ENCODE measurements at regions not wholly inside any gene's neighbourhood (a gene's known extent, or its start where the extent isn't known, plus 50 kb on each side); places are given as distances from the start of the nearest gene placed in this dataset.

GRCh38 chr9:113646946-113647914 is 183.7 kb downstream of the RGS3 start:
- Histone ChIP-seq H3K27me3 (ENCODE audit: control insufficient read depth in 1 of 2, insufficient read depth in 2 of 2, low read length in 2 of 2) (no peaks in the 10 kb centered on the region), H3K27ac (ENCODE audit: low read depth, low read length) (no peak overlapping the region), H3K9ac (ENCODE audit: low read depth in 1 of 2, low read length in 2 of 2) (no peak overlapping the region), H3K4me1 (ENCODE audit: control insufficient read depth in 1 of 2, insufficient read depth in 2 of 2, low read length in 2 of 2) (peaks cover 0 to 6% of the 10 kb centered on the region in 2 donors), H3K9me3 (ENCODE audit: control insufficient read depth in 1 of 2, low read length in 2 of 2) (no peaks in the 10 kb centered on the region), H3K4me3 (ENCODE audit: low read depth in 1 of 2, low read length in 2 of 2) (no peak overlapping the region), H3K36me3 (ENCODE audit: control insufficient read depth in 1 of 2, insufficient read depth in 2 of 2, low read length in 2 of 2) (no peaks in the 10 kb centered on the region)

- Histone ChIP-seq H3K9me3 (ENCODE audit: control insufficient read depth in 1 of 2, low read length in 2 of 2) (no peaks in the 10 kb centered on the region), H3K4me1 (ENCODE audit: control insufficient read depth in 1 of 2, insufficient read depth in 2 of 2, low read length in 2 of 2) (peaks cover 0 to 6% of the 10 kb centered on the region in 2 donors), H3K27me3 (ENCODE audit: control insufficient read depth in 1 of 2, insufficient read depth in 2 of 2, low read length in 2 of 2) (no peaks in the 10 kb centered on the region), H3K4me3 (ENCODE audit: low read depth in 1 of 2, low read length in 2 of 2) (no peak overlapping the region), H3K36me3 (ENCODE audit: control insufficient read depth in 1 of 2, insufficient read depth in 2 of 2, low read length in 2 of 2) (no peaks in the 10 kb centered on the region), H3K27ac (ENCODE audit: low read depth, low read length) (no peak overlapping the region), H3K9ac (ENCODE audit: low read depth in 1 of 2, low read length in 2 of 2) (no peak overlapping the region)
Observed at GRCh38 chr9:113648048-113648447, 184.5 kb downstream of the RGS3 start.

DNA sequence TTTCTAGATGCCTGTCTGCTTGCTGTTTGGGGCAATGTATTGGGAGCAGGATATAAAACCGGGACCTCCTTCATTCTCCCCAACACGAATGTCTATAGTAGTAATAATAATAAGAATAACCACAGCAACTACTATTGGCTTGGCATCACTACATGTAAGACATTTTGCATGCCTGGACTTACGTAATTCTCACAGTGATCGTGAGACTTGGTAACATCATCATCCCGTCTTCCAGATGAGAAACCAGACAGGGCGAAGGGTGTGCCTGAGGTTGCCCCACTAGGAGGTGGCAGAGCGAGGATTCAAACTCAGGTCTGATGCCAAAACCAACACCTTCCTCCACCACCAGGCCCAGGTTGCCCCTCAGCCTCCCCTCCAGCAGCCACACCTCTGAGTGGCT is 185.1 kb downstream of the RGS3 start:
- Histone ChIP-seq H3K36me3 (ENCODE audit: control insufficient read depth in 1 of 2, insufficient read depth in 2 of 2, low read length in 2 of 2) (no peaks in the 10 kb centered on the region), H3K9ac (ENCODE audit: low read depth in 1 of 2, low read length in 2 of 2) (no peak overlapping the region), H3K4me3 (ENCODE audit: low read depth in 1 of 2, low read length in 2 of 2) (no peak overlapping the region), H3K27ac (ENCODE audit: low read depth, low read length) (no peak overlapping the region), H3K27me3 (ENCODE audit: control insufficient read depth in 1 of 2, insufficient read depth in 2 of 2, low read length in 2 of 2) (no peaks in the 10 kb centered on the region), H3K4me1 (ENCODE audit: control insufficient read depth in 1 of 2, insufficient read depth in 2 of 2, low read length in 2 of 2) (peaks cover 0 to 6% of the 10 kb centered on the region in 2 donors), H3K9me3 (ENCODE audit: control insufficient read depth in 1 of 2, low read length in 2 of 2) (no peaks in the 10 kb centered on the region)

DNA sequence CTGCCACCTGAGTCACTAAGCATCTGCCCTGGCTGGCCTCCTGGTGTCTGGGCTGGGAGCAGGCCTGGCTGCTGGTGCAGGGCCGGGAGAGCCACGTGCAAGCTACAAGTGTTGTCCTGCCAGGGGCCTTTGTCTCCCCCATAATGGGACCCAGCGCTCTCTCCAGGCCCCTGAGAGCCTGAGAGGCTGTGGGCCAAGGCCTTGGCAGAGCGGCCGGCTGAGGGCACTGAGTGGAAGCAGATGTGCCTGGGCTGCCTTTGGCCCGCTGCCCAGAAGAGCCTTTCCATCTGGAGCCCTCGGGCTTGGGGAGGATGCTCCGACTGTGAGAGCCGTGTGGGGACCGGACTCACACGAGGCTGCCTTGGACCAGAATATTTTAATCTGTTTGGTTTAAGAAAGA is 185.5 kb downstream of the RGS3 start:
- H3K4me3 ChIP-seq (ENCODE audit: low read depth in 1 of 2, low read length in 2 of 2), result no peak overlapping the region
- H3K4me1 ChIP-seq (ENCODE audit: control insufficient read depth in 1 of 2, insufficient read depth in 2 of 2, low read length in 2 of 2), result peaks cover 0 to 6% of the 10 kb centered on the region in 2 donors
- no peak overlapping the region for H3K27ac ChIP-seq (ENCODE audit: low read depth, low read length)
- no peaks in the 10 kb centered on the region for H3K36me3 ChIP-seq (ENCODE audit: control insufficient read depth in 1 of 2, insufficient read depth in 2 of 2, low read length in 2 of 2)
- H3K9ac ChIP-seq (ENCODE audit: low read depth in 1 of 2, low read length in 2 of 2), result no peak overlapping the region
- H3K27me3 ChIP-seq (ENCODE audit: control insufficient read depth in 1 of 2, insufficient read depth in 2 of 2, low read length in 2 of 2), result no peaks in the 10 kb centered on the region
- no peaks in the 10 kb centered on the region for H3K9me3 ChIP-seq (ENCODE audit: control insufficient read depth in 1 of 2, low read length in 2 of 2)

DNA sequence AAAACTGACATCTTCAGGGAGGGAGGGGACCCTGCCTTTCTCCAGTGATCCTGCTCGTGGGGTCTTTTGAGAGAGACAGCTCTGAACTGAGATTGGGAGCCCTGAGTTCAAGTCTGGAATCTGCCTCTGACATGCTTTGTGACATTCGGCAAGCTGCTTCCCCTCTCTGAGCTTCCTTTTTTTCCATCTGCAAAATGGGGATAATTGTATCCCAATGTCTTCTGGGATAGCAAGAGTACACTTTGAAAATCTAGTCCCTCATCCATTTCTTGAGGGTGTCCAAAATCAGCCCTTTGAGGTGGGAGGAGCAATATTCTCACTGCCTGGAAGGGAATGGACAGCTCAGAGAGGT is 186.3 kb downstream of the RGS3 start:
- H3K9me3 ChIP-seq (ENCODE audit: control insufficient read depth in 1 of 2, low read length in 2 of 2), result no peaks in the 10 kb centered on the region
- H3K9ac ChIP-seq (ENCODE audit: low read depth in 1 of 2, low read length in 2 of 2), result no peak overlapping the region
- no peaks in the 10 kb centered on the region for H3K27me3 ChIP-seq (ENCODE audit: control insufficient read depth in 1 of 2, insufficient read depth in 2 of 2, low read length in 2 of 2)
- H3K4me1 ChIP-seq (ENCODE audit: control insufficient read depth in 1 of 2, insufficient read depth in 2 of 2, low read length in 2 of 2), result peaks cover 1 to 6% of the 10 kb centered on the region in 2 donors
- H3K4me3 ChIP-seq (ENCODE audit: low read depth in 1 of 2, low read length in 2 of 2), result no peak overlapping the region
- no peak overlapping the region for H3K27ac ChIP-seq (ENCODE audit: low read depth, low read length)
- H3K36me3 ChIP-seq (ENCODE audit: control insufficient read depth in 1 of 2, insufficient read depth in 2 of 2, low read length in 2 of 2), result no peaks in the 10 kb centered on the region

GRCh38 chr9:113650207-113651131 is 186.9 kb downstream of the RGS3 start:
- no peaks in the 10 kb centered on the region for H3K27me3 ChIP-seq (ENCODE audit: control insufficient read depth in 1 of 2, insufficient read depth in 2 of 2, low read length in 2 of 2)
- no peak overlapping the region for H3K4me3 ChIP-seq (ENCODE audit: low read depth in 1 of 2, low read length in 2 of 2)
- H3K27ac ChIP-seq (ENCODE audit: low read depth, low read length), result no peak overlapping the region
- H3K9me3 ChIP-seq (ENCODE audit: control insufficient read depth in 1 of 2, low read length in 2 of 2), result no peaks in the 10 kb centered on the region
- no peaks in the 10 kb centered on the region for H3K36me3 ChIP-seq (ENCODE audit: control insufficient read depth in 1 of 2, insufficient read depth in 2 of 2, low read length in 2 of 2)
- no peak overlapping the region for H3K9ac ChIP-seq (ENCODE audit: low read depth in 1 of 2, low read length in 2 of 2)
- peaks cover 6 to 10% of the 10 kb centered on the region in 2 donors for H3K4me1 ChIP-seq (ENCODE audit: control insufficient read depth in 1 of 2, insufficient read depth in 2 of 2, low read length in 2 of 2)

DNA sequence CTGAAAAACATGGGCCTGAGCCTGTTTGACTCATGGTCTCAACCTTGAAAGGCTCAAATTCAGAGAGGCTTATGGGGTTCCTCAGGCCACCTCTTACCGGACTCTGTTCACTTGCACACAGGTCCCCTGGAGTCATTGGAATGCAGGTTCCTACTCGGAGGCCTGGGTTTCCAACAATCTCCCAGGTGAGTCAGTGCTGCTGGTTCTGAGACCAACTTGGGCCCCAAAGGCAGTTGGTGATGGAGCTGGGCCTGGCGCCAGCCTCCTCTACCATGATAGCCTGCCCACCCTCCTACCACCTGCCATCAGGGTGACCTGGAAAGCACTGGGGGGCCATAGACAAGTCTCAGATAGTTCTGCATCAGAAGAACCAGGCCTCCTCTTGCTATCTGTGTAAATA is 188.4 kb downstream of the RGS3 start:
- Histone ChIP-seq H3K9me3 (ENCODE audit: control insufficient read depth in 1 of 2, low read length in 2 of 2) (no peaks in the 10 kb centered on the region), H3K4me1 (ENCODE audit: control insufficient read depth in 1 of 2, insufficient read depth in 2 of 2, low read length in 2 of 2) (peaks cover 6 to 10% of the 10 kb centered on the region in 2 donors), H3K36me3 (ENCODE audit: control insufficient read depth in 1 of 2, insufficient read depth in 2 of 2, low read length in 2 of 2) (no peaks in the 10 kb centered on the region), H3K27me3 (ENCODE audit: control insufficient read depth in 1 of 2, insufficient read depth in 2 of 2, low read length in 2 of 2) (no peaks in the 10 kb centered on the region), H3K27ac (ENCODE audit: low read depth, low read length) (no peak overlapping the region), H3K4me3 (ENCODE audit: low read depth in 1 of 2, low read length in 2 of 2) (no peak overlapping the region), H3K9ac (ENCODE audit: low read depth in 1 of 2, low read length in 2 of 2) (no peak overlapping the region)

GRCh38 chr9:113652355-113653152 is 189.0 kb downstream of the RGS3 start:
- Histone ChIP-seq H3K36me3 (ENCODE audit: control insufficient read depth in 1 of 2, insufficient read depth in 2 of 2, low read length in 2 of 2) (no peaks in the 10 kb centered on the region), H3K27ac (ENCODE audit: low read depth, low read length) (no peak overlapping the region), H3K27me3 (ENCODE audit: control insufficient read depth in 1 of 2, insufficient read depth in 2 of 2, low read length in 2 of 2) (no peaks in the 10 kb centered on the region), H3K4me1 (ENCODE audit: control insufficient read depth in 1 of 2, insufficient read depth in 2 of 2, low read length in 2 of 2) (peaks cover 6 to 10% of the 10 kb centered on the region in 2 donors), H3K9me3 (ENCODE audit: control insufficient read depth in 1 of 2, low read length in 2 of 2) (no peaks in the 10 kb centered on the region), H3K4me3 (ENCODE audit: low read depth in 1 of 2, low read length in 2 of 2) (no peak overlapping the region), H3K9ac (ENCODE audit: low read depth in 1 of 2, low read length in 2 of 2) (no peak overlapping the region)

DNA sequence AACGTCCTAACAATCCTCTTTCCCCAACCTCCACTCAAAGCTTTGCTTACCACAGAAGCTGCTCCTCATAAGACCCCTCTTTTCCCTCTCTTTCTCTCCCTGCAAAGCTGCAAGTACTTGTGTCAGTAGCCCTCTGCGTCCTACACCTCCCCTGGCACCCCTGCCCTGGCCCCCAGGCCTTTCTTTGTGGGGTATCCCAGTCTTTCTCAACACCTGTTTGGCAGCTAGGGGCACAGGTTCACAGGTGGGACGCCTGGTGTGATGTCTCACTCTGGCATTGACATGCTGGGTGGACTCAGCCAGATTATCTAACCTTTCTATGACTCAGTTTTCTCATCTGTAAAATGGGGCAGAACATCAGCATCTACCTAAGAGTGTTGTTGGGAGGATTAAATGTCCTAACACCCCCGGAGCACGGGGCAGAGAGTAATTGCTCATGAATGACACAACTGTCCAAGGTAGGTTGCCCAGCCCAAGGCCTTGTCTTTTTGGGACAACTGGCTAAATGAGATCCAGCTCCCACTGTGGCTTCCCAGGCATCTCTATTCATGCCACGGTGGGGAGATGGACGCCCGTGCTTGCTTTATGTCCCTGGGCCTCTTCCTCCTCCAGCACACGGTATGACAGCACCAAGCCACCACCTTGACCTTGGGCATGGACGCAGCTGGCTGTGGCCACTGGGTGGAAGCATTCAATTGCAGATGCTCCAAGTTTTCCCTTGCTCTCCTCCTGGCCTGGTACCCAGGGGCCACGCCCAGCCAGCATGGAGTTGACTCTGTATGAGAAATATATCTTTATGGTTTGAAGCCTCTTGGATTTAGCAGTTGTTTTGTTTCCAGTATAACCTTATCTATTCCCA is 190.4 kb downstream of the RGS3 start:
- no peaks in the 10 kb centered on the region for H3K36me3 ChIP-seq (ENCODE audit: control insufficient read depth in 1 of 2, insufficient read depth in 2 of 2, low read length in 2 of 2)
- H3K9me3 ChIP-seq (ENCODE audit: control insufficient read depth in 1 of 2, low read length in 2 of 2), result no peaks in the 10 kb centered on the region
- no peak overlapping the region for H3K4me3 ChIP-seq (ENCODE audit: low read depth in 1 of 2, low read length in 2 of 2)
- peaks cover 4 to 10% of the 10 kb centered on the region in 2 donors for H3K4me1 ChIP-seq (ENCODE audit: control insufficient read depth in 1 of 2, insufficient read depth in 2 of 2, low read length in 2 of 2)
- no peaks in the 10 kb centered on the region for H3K27me3 ChIP-seq (ENCODE audit: control insufficient read depth in 1 of 2, insufficient read depth in 2 of 2, low read length in 2 of 2)
- no peak overlapping the region for H3K9ac ChIP-seq (ENCODE audit: low read depth in 1 of 2, low read length in 2 of 2)
- no peak overlapping the region for H3K27ac ChIP-seq (ENCODE audit: low read depth, low read length)
